HG03432 (cell line): ENCODE measurements at regions not wholly inside any gene's neighbourhood (a gene's known extent, or its start where the extent isn't known, plus 50 kb on each side); places are given as distances from the start of the nearest gene placed in this dataset.

Source experiments
- ATAC-seq: cut with Tn5 transposase; IDR thresholded peaks from one replicate; pipeline ENCODE4 v1.9.1; 2021; ENCODE audit warnings: mild to moderate bottlenecking, moderate library complexity; ENCODE audit not compliant: unreplicated experiment

DNA sequence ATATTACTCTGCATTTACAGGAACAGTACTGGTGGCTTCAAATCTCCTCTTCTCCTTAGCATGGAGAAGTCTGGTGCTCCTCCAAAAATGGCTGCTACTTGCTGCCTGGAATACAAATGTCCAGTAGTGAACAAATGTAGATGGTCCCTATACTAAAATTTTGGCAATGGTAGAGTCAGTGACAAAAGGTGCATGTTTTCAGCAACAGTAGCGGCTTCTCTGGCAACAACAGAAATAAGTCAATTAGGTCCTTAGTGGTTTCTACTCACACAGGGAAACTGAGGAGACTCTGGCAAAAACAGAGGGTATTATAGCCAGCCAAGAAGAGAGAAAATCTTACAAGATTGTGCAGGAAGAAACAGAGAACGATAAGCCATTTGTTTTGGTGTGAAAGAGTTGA is 1368.4 kb upstream of the ADGRL3 start:
- no peak for ATAC-seq

DNA sequence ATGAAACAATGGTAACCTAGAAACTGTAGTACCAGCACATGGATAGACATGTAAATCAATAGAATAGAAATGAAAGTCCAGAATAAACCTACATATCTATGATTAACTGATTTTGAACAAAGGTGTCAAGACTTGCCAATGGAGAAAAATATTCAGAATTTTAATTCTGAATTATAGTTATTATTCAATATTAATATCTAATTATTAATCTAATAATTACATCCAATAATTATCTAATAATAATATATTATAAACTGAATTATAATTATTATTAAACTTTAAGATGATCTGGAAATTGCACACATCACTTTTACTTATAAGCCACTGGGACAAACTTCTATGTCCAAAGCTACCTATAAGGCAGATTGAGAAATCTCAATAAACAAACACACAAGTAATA is 1365.2 kb upstream of the ADGRL3 start:
- no peak for ATAC-seq

DNA sequence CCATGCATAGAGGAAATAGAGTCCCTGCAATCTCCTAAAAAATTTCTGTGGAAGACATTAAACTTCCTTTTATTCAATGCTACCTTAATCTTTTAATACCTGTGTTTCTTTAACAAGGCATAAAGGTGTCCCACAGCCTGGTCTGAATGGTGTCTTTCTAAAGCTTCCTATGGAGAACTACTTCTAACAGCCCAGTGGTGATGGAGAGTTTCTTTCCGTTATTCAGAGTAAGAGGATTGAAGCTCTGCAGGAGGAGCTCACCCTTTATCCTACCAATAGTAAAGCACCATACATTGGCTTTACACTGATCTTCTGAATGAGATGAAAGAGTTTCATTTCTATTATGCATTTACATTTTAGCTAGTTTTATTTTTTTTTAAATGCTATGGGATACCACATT is 1362.4 kb upstream of the ADGRL3 start:
- no peak for ATAC-seq

DNA sequence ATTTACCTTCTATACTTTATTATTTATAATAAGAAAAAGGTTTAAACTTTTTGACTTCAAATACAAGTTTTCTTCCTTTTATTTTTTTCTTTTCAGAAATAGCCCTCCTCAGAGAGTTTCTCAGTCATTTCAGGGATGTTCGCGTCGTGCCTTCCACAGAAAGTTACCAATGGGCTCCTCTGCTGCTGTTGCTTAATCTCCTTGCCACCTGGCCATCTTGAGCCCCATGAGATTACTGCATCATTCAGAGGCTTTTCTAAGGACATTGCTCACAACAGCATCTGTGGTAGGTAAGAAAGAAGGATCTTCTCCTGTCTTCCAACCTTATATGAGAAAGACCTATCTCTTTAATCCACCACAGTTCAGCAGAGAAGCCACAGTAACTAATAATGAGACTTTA is 1361.9 kb upstream of the ADGRL3 start:
- no peak for ATAC-seq

DNA sequence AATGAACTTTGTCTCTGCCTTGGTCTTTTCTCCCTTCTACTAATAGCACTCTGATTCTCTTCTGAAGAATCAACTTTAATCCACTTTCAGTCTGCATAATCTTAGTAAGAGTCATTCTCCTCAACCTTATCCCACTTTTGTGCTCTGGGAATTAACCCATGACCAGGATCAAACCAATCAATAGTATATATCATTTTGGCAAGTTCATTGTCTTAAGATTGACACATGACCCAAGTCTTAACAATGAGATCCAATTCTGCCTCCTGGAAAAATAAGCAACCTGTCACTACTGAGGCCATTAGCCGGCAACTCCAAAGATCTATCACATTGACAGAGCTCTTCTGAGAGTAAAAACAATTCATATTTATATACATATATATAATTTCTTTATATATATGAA is 1358.4 kb upstream of the ADGRL3 start:
- no peak for ATAC-seq

GRCh38 chr4:59848457-59848856 is 1351.7 kb upstream of the ADGRL3 start:
- no peak for ATAC-seq

- no peak for ATAC-seq
Measured at GRCh38 chr4:59855630-59856352, 1344.3 kb upstream of the ADGRL3 start.

DNA sequence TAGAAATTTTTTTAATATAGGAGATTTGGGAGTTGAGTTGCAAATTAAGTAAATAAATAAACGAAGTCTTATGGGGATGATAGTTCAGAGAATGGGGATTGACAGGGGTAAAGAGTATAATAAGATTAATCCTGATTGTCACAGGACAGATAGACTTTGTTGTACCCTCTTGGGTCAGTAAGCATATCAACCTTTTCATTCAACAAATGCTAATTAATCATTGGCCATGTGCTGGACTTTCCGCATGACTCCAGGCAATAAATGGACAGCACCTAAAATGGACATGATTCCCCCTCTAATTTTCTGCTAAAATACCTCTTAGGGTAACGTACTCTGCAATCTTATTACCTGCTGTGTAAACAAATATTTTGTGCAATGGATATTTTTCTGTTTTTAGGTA is 1331.1 kb upstream of the ADGRL3 start:
- ATAC-seq, result no peak

GRCh38 chr4:59869559-59869958 is 1330.6 kb upstream of the ADGRL3 start:
- no peak for ATAC-seq

- no peak for ATAC-seq
Measured at GRCh38 chr4:59881632-59882031, 1318.5 kb upstream of the ADGRL3 start.

DNA sequence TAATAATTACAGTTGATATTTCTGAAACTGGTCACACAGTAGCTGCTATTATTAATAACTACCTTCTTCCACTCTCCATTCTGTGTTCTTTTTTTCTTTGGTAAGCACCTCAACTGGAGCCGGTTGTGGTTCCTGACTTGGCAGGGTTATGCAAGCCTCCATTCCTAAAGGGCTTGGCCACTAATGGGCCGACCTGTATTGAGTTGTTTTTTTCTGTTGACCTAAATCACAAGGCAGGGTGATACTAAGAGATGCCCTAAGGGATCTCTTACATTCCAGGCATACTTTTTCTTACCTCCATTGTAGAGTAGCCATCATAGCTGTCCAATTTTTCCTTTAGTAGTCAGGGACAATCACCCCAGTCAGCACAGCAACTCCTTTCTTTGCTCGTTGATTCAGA is 1295.8 kb upstream of the ADGRL3 start:
- no peak for ATAC-seq

- no peak for ATAC-seq
Measured at GRCh38 chr4:59920416-59920815, 1279.7 kb upstream of the ADGRL3 start.

GRCh38 chr4:59925290-59925689 is 1274.8 kb upstream of the ADGRL3 start:
- no peak for ATAC-seq

- no peak for ATAC-seq
Measured at GRCh38 chr4:59936566-59936965, 1263.6 kb upstream of the ADGRL3 start.

DNA sequence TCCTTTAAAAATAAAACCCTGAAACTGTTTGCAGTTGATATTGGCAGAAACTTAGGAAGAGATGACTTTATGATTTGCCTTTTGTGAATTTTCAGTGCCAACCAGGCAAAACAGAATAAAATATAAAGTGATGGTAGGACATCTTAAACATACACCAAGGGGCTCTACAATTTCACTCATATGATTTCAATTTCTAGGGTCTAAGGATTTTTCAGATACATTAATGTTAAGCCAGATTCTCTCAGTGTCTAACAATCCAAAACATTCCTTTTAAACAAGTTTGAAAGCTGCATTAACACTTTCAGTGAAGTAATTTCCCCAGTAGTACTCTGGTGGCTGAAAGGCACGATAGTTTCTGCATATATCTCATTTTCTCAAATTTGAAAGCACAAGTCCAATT is 1262.0 kb upstream of the ADGRL3 start:
- no peak for ATAC-seq

DNA sequence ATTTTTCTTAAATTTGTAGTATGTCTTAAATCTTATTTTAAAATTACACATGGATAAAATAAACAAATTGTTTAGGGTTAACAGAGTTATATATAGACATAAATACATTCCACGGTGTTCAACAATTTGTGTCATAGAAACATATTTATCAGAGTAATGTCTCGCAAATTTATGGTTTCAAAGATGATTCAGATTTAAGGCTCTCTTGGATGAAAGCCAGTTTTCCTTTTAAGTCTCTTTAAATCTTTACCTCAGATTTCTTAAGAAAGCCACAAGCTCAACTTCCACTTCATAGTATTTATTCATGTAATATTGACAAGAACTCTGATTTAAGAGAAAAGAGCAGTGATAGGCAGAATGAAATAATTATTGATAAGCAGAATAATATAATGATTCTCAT is 1254.8 kb upstream of the ADGRL3 start:
- ATAC-seq, result no peak

- no peak for ATAC-seq
Measured at GRCh38 chr4:59945716-59946115, 1254.4 kb upstream of the ADGRL3 start.

GRCh38 chr4:59956366-59956765 is 1243.8 kb upstream of the ADGRL3 start:
- no peak for ATAC-seq

- ATAC-seq, result no peak
Measured at GRCh38 chr4:59960143-59960542, 1240.0 kb upstream of the ADGRL3 start.

- no peak for ATAC-seq
Measured at GRCh38 chr4:59966758-59967157, 1233.4 kb upstream of the ADGRL3 start.

DNA sequence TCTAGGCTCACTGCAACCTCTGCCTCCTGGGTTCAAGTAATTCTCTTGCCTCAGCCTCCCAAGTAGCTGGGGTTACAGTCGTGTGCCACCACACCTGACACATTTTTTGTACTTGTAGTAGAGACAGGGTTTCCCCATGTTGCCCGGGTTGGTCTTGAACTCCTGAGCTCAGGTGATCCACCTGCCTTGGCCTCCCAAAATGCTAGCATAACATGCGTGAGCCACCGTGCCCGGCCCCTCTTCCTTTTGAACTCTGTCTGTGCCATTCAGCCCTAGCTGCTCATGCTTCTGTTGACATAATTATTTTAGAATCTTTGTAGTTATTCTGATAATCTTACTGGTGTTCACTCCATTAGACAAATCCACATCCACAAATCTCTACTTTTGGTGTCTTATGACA is 1231.3 kb upstream of the ADGRL3 start:
- ATAC-seq, result no peak

GRCh38 chr4:59969909-59970308 is 1230.2 kb upstream of the ADGRL3 start:
- no peak for ATAC-seq

DNA sequence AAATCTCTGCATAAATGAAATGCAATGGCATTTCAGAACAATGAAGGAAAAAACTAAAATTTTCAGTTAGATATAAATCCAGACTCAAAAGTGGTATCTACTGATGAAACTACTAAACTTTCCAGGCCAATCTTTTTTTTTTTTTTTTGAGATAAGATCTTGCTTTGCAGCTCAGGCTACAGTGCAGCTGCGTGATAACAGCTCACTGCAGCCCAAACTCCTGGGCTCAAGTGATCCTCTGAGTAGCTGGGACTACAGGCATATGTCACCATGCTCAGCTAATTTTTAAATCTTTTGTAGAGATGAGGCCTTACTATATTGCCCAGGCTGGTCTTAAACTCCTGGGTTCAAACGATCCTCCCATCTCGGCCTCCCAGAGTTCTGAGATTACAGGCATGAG is 1228.2 kb upstream of the ADGRL3 start:
- no peak for ATAC-seq
